HUDEP-2 (cell line): ENCODE measurements at regions not wholly inside any gene's neighbourhood (a gene's known extent, or its start where the extent isn't known, plus 50 kb on each side); places are given as distances from the start of the nearest gene placed in this dataset.

ENCODE experiments used
- DNase-seq, 76 experiments: peaks; one replicate each; lab custom pipeline; 2025; ENCODE audit not compliant: unreplicated experiment in 76 of 76; lab: John Stamatoyannopoulos, UW

GRCh38 chr1:177495878-177496277 is 325.1 kb downstream of the BRINP2 start:
- no peak for DNase-seq

GRCh38 chr1:177490786-177491185 is 320.0 kb downstream of the BRINP2 start:
- DNase-seq: no peak

DNA sequence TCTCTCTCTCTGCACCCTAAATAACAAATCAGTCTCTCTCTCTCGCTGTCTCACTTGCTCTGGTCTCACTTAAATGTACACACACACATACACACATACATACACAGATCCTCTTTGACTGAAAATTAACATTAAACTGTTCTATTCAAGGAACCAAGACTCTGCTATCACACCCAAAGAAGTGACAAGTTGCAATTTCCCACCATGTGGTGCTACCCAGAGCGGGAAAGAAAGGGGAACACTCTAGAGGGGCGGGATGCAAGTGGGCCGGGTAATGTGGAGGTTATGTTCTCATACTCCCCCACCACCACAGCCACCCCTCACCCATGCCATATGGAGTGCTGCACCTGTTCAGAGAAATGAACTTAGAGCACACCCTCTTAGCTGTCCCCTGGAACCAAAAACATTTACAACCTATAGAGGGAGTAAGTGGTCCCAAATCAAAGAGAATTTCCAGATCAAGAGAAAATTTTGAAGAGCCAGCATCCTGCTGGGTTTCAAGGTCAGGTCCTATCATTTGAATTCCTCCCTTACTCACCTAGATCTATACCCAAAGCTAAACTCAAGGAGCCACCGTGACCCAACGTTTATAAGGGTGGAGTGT is 319.4 kb downstream of the BRINP2 start:
- no peak for DNase-seq

DNA sequence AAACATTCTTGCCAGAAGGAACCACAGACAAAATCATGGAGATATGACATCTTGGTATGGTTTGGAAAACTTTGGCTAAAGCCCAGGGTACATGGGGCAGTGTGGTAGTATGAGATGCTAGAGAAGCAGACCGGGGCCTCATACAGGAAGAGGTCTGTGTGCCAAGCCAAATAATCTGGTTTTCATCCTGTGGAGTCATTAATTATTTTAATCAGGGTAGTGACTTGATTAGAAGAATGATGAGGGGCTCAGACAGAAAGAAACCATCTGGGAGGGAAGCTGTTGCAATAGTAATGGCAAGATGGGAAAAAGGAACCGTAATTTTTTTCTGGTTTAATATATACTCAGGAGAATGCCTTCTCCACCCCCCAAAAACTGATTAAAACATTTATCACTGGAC is 318.0 kb downstream of the BRINP2 start:
- no peak for DNase-seq

DNA sequence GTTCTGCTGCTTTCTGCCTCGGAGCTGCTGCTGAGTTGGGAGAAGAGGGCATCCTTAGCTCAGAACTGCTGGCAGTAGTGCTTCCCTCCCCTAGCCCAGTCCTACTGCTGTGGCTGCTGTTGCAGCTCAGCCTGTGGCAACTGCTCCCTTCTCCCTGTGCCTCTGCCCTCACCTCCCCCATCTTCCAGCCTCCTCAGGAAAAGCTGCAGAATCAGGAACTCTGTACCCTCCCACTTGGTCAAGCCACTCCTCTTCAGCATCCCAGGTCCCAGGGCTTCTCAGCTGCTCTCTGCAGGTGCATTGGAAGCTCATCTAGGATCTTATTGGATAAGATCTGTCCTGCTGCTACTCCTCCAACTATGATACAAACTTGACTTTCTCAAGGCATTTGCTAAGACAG is 316.7 kb downstream of the BRINP2 start:
- no peak for DNase-seq

- no peak for DNase-seq
Observed at GRCh38 chr1:177480741-177481305, 310.1 kb downstream of the BRINP2 start.

DNA sequence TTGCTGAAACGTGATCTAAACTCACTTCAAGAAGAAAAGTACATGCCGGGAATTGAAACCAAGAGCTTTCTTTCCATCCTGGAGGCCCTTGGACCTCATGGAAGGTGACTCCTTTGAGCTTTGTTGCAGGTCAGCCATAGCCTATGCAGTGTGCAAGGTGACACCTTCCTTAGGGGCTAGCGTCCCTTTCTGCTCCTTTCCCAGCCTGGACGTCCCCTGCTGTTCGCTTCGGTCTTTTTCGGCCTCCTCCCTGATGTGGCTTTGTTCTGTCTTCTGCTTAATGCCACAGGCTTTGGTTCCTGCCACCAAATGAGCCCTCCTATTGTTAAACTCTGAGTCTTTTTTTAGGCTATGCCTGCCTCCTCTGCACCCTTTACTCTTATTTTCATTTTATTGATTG is 308.8 kb downstream of the BRINP2 start:
- no peak for DNase-seq

DNA sequence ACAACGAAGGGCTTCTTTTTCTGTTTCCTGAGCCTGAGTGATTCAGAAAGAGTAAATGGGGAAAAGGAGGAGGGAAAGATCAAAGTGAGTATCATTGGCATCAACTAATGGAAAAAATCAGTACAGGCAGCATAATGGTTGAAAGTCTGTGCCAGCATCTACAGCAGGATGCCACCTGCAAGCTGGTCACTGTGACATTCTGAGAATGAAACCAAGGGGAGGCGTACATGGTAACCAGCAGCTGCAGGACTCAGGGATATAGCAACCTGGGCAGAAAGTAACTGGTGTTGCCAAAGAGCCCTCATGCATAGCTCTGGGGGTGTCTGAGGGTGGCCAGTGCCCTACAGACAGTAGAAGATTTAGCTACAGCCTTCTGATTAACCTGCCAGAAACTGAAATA is 305.9 kb downstream of the BRINP2 start:
- DNase-seq: no peak

DNA sequence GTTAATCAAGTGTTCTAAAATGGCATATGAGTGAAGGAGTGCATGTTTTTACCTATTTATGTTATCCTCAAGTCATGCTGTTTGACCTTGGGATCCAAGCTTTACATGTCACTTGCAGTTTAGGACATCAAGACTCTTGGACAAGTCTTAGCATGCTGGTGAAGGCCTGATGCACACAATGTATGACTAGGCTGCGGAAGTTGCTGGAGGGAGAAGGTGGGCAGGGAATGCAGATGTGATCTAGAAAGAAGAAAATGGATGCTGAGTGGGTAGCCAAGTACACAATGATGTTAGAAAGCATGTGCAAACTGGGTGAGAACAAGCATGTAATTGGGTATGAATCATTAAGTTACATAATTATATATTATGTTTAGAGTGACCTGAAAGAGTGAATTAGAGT is 301.8 kb downstream of the BRINP2 start:
- DNase-seq: no peak

GRCh38 chr1:177471244-177471643 is 300.5 kb downstream of the BRINP2 start:
- no peak for DNase-seq

DNA sequence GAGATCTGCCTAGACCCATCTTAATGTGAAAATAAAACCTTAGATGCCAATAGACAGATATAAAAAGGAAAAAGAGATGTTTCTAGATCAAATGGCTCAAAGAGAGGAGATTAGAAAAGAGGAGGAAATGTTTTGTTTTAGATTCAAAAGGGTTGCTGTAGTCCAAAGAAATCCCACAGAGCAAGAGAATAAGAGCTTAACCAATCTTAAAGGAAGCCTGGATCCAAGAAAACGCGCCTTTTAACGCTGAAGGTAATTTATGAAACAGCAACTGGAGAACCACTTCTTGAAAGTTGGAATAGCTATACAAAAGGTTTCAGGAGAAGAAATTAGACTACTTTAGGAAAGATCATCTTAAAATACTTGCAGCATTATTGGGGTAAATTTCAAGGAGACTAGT is 298.8 kb downstream of the BRINP2 start:
- no peak for DNase-seq

DNA sequence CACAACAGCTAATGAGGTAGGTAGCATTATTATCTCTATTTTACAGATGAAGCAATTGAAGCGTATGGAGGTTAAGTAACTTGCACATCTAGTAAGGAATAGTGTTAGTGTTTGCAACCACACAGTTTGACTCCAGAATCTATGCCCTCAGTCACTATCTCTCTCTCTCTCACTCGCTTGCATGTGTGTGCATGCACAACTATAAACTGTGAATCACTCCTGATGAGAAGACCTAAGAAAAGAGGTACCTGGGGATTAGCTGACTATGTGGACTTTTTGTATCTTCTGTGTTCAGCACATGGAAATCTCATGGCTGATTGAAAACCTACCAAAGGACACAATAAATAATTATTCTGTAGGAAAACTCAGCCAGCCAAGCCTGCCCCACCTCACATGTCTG is 295.5 kb downstream of the BRINP2 start:
- DNase-seq: no peak

DNA sequence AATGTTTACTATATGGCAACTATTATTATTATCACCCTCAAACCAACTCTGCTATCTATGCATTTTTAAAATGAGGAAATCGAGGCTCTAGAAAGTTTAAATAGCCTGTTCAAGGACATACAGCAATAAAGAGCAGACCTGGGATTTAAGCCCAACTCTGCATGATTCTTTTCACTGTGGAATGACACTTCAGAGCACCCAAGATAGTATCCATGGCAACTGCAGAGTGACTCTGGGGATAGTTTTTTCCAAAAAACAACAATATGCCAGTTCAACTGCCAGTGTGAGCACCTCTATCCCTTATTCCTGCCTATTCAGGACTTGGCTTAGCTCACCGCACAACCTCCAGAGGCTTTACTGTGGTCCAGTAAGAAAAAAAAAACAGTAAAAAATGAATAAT is 293.9 kb downstream of the BRINP2 start:
- DNase-seq: no peak

DNA sequence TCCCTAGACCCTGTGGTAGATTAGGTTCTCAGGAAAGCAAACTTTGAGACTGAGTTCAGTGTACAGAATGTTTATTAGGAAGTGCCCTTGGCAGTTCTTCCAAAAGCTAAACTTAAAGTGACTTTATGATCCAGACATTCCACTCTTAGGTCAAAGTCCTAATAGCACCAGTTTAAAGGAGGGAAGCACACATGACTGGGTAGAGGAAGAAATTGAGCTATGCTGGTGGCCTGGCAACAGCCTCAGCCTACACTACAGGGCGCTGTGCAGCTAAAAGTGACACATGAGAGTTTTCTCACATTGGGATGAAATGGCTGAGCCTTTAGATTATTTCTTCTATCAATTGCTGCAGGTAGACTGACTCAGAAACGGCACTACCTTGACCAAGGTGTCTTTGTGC is 280.4 kb downstream of the BRINP2 start:
- no peak for DNase-seq

DNA sequence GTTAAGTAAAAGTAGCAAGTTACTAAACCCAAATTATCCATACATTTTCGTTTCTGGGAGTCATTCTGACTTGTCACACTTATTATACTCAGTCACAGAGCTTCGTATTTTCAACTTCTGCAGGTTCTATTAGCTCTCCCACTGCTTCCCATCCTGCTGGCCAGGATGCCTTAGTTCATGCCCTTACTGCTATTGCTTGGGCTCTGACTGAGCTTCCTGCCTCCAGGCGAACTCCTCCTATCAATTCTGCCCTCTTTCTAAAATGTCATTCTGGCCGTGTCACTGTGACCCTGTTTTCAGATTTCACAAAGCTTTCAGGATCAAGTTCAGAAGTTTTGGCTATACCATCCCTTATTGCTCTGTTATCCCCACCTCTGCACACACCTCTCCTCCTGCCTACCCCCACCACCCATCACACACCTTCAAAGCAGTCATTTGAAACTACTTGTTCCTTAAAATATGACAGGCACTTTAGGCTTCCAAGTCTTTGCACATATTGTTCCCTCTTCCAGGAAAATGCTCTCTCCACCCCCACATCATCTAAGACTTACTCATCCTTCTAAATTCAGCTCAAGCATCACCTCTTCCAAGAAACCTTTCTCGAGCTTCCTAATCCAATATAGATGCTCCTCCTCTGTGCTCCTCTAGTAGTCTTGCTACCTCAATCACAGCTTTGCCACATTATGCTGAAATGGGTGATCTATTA is 278.0 kb downstream of the BRINP2 start:
- no peak for DNase-seq

GRCh38 chr1:177448036-177448615 is 277.4 kb downstream of the BRINP2 start:
- no peak for DNase-seq

GRCh38 chr1:177444997-177445746 is 274.4 kb downstream of the BRINP2 start:
- no peak for DNase-seq

GRCh38 chr1:177443003-177443402 is 272.2 kb downstream of the BRINP2 start:
- DNase-seq: no peak

- DNase-seq: no peak
Observed at GRCh38 chr1:177442584-177442983, 271.8 kb downstream of the BRINP2 start.

- DNase-seq: no peak
Observed at GRCh38 chr1:177441281-177441680, 270.5 kb downstream of the BRINP2 start.

GRCh38 chr1:177440821-177441220 is 270.1 kb downstream of the BRINP2 start:
- no peak for DNase-seq
